ENCODE measurements at regions not wholly inside any gene's neighbourhood (a gene's known extent, or its start where the extent isn't known, plus 50 kb on each side); places are given as distances from the start of the nearest gene placed in this dataset.

GRCh38 chr9:4380406-4380805, 80.5 kb upstream of the GLIS3 start:
- Histone ChIP-seq H3K36me3 (replicated peaks in 1 of 2; ENCODE audit: control insufficient read depth in 1 of 2, insufficient read depth in 2 of 2, low read length in 1 of 2) (no peaks in the 10 kb centered on the region), H3K9me2 (no peaks in the 10 kb centered on the region), H3K4me2 (no peak overlapping the region), H3K27me3 (ENCODE audit: insufficient read depth) (no peaks in the 10 kb centered on the region), H3K9me3 (no peaks in the 10 kb centered on the region), H3K9ac (no peak overlapping the region), H2AFZ (ENCODE audit: low read depth) (no peak overlapping the region), H3K4me1 (ENCODE audit: control insufficient read depth in 1 of 2, insufficient read depth in 2 of 2, low read depth in 1 of 2, low read length in 1 of 2) (peaks cover 0 to 4% of the 10 kb centered on the region in 2 experiments; a peak in 2 of 4 replicates), H4K20me1 (ENCODE audit: insufficient read depth) (no peaks in the 10 kb centered on the region), H3K79me2 (ENCODE audit: insufficient read depth) (no peaks in the 10 kb centered on the region), H3K27ac (ENCODE audit: low read depth in 2 of 2, low read length in 1 of 2) (no peak overlapping the region), H3F3A (replicated peaks; ENCODE audit: insufficient read depth) (peaks cover 8% of the 10 kb centered on the region), H3K4me3 (ENCODE audit: low read depth in 2 of 2, low read length in 1 of 2) (no peak overlapping the region)
- DNase-seq = no peak
- POLR2A ChIA-PET = no interaction called here
- TF ChIP-seq EP300 (IDR thresholded peaks at IDR 0.05; ENCODE audit: borderline replicate concordance in 1 of 2, low read depth in 1 of 2, low read length in 1 of 2) (no peak), TEAD4 (IDR thresholded peaks at IDR 0.05; ENCODE audit: borderline replicate concordance, insufficient read depth) (no peak), CTCF (IDR thresholded peaks at IDR 0.05) (no peak), RXRA (IDR thresholded peaks at IDR 0.05; ENCODE audit: borderline replicate concordance, low read depth) (no peak), EZH2phosphoT487 (IDR thresholded peaks at IDR 0.05; ENCODE audit: borderline replicate concordance, low read depth) (no peak), JUND (IDR thresholded peaks at IDR 0.05) (no peak), GATA2 (CRISPR knock-in tag; IDR thresholded peaks at IDR 0.05) (no peak), RFX5 (IDR thresholded peaks at IDR 0.05; ENCODE audit: low read length) (no peak), SIN3A (IDR thresholded peaks at IDR 0.05; ENCODE audit: borderline replicate concordance, low read depth, low read length) (no peak), TCF12 (IDR thresholded peaks at IDR 0.05) (no peak), YY1 (IDR thresholded peaks at IDR 0.05; ENCODE audit: low read depth) (no peak), FOXJ3 (CRISPR knock-in tag; IDR thresholded peaks at IDR 0.05) (no peak), PBX3 (IDR thresholded peaks at IDR 0.05) (no peak), MAX (IDR thresholded peaks at IDR 0.05; ENCODE audit: low read depth) (no peak)
- CTCF ChIA-PET = interaction anchor here (2.3 kb wide), 1 partner anchor 259 kb away, joined by 8 read pairs; no protein-coding TSS in a partner anchor
- 70% methylated on average over 2 of the region's 2 CpGs for WGBS (ENCODE audit: low lambda C conversion rate)
